Ishikawa (cell line): ENCODE measurements at regions not wholly inside any gene's neighbourhood (a gene's known extent, or its start where the extent isn't known, plus 50 kb on each side); places are given as distances from the start of the nearest gene placed in this dataset.

ENCODE experiments used
- CEBPB ChIP-seq: IDR thresholded peaks from 2 replicates; pipeline ENCODE4 v1.6.1; 2012
- CREB1 ChIP-seq: IDR thresholded peaks from 2 replicates; pipeline ENCODE4 v1.6.1; 2012; ENCODE audit warnings: low read depth
- EGR1 ChIP-seq: IDR thresholded peaks from 2 replicates; pipeline ENCODE4 v1.6.1; 2012
- EP300 ChIP-seq: IDR thresholded peaks from 2 replicates; pipeline ENCODE4 v1.6.1; 2012; ENCODE audit warnings: borderline replicate concordance
- FOXM1 ChIP-seq: IDR thresholded peaks from 2 replicates; pipeline ENCODE4 v1.6.1; 2012; ENCODE audit warnings: low read depth, borderline replicate concordance
- MAX ChIP-seq: IDR thresholded peaks from 2 replicates; pipeline ENCODE4 v1.6.1; 2012
- RAD21 ChIP-seq: IDR thresholded peaks from 2 replicates; pipeline ENCODE4 v1.6.1; 2012; ENCODE audit warnings: low read depth
- REST ChIP-seq: IDR thresholded peaks from 2 replicates; pipeline ENCODE4 v1.6.1; 2012; ENCODE audit warnings: low read depth, mild to moderate bottlenecking
- TAF1 ChIP-seq: IDR thresholded peaks from 2 replicates; pipeline ENCODE4 v1.6.1; 2012; ENCODE audit warnings: low read depth, mild to moderate bottlenecking
- TCF12 ChIP-seq: IDR thresholded peaks from 2 replicates; pipeline ENCODE4 v1.6.1; 2012; ENCODE audit warnings: low read depth
- YY1 ChIP-seq: IDR thresholded peaks from 2 replicates; pipeline ENCODE4 v1.6.1; 2012; ENCODE audit warnings: low read depth
- ZBTB7A ChIP-seq: IDR thresholded peaks from 2 replicates; pipeline ENCODE4 v1.6.1; 2012; ENCODE audit warnings: low read depth

- TF ChIP-seq REST (no peak), RAD21 (no peak), TAF1 (no peak), ZBTB7A (no peak), YY1 (no peak), EP300 (no peak), EGR1 (no peak), MAX (no peak), FOXM1 (no peak), CREB1 (no peak), CEBPB (no peak), TCF12 (no peak)
Measured at GRCh38 chr9:95626885-95627558, 110.3 kb upstream of the PTCH1 start.
